RWPE2 (cell line): ENCODE measurements at regions not wholly inside any gene's neighbourhood (a gene's known extent, or its start where the extent isn't known, plus 50 kb on each side); places are given as distances from the start of the nearest gene placed in this dataset.

Source experiments
- ATAC-seq: fragments of 200-7000 bp; cut with Tn5 transposase; 3 replicates; pipeline ENCODE4 v1.9.1; 2021; ENCODE audit warnings: low read depth
- DNase-seq: peaks from one replicate; pipeline ENCODE4 v3.0.0-alpha.2; 2020; ENCODE audit warnings: low spot score
- H3K27ac ChIP-seq: fragments of 450-650 bp; 2 replicates; pipeline ENCODE4 v1.5.1; 2017; ENCODE audit warnings: mild to moderate bottlenecking; ENCODE audit not compliant: poor library complexity, severe bottlenecking
- H3K27me3 ChIP-seq: fragments of 250-450 bp; sonication (Bioruptor Pico); 2 replicates; pipeline ENCODE4 v1.5.1; 2021; ENCODE audit warnings: mild to moderate bottlenecking, moderate library complexity; ENCODE audit not compliant: insufficient read depth, poor library complexity, severe bottlenecking
- H3K36me3 ChIP-seq: fragments of 250-450 bp; sonication (Bioruptor Pico); 2 replicates; pipeline ENCODE4 v1.5.1; 2020; ENCODE audit warnings: low read depth, mild to moderate bottlenecking, moderate library complexity
- H3K4me1 ChIP-seq: fragments of 250-450 bp; sonication (Bioruptor Pico); 2 replicates; pipeline ENCODE4 v1.5.1; 2021; ENCODE audit warnings: mild to moderate bottlenecking, moderate library complexity; ENCODE audit not compliant: insufficient read depth, poor library complexity, severe bottlenecking
- H3K4me3 ChIP-seq: fragments of 250-450 bp; sonication (Bioruptor Pico); 2 replicates; pipeline ENCODE4 v1.5.1; 2021; ENCODE audit warnings: mild to moderate bottlenecking, moderate library complexity; ENCODE audit not compliant: severe bottlenecking
- H3K9me3 ChIP-seq: fragments of 250-450 bp; sonication (Bioruptor Pico); 2 replicates; pipeline ENCODE4 v1.5.1; 2021; ENCODE audit warnings: mild to moderate bottlenecking, moderate library complexity; ENCODE audit not compliant: severe bottlenecking
- CTCF ChIP-seq: fragments of 450-650 bp; IDR thresholded peaks from one replicate; pipeline ENCODE4 v1.5.1; 2017; ENCODE audit warnings: mild to moderate bottlenecking, moderate library complexity; ENCODE audit not compliant: poor library complexity, severe bottlenecking

GRCh38 chr3:104677932-104678331 is 688.8 kb upstream of the ALCAM start:
- Histone ChIP-seq H3K4me3 (no peak overlapping the region), H3K4me1 (no peaks in the 10 kb centered on the region), H3K9me3 (no peaks in the 10 kb centered on the region), H3K27ac (no peak overlapping the region), H3K36me3 (no peaks in the 10 kb centered on the region), H3K27me3 (no peaks in the 10 kb centered on the region)
- DNase-seq, result no peak
- no peak for ATAC-seq
- TF ChIP-seq CTCF, result no peak

- Histone ChIP-seq H3K4me3 (no peak overlapping the region), H3K27ac (no peak overlapping the region), H3K9me3 (no peaks in the 10 kb centered on the region), H3K36me3 (no peaks in the 10 kb centered on the region), H3K4me1 (no peaks in the 10 kb centered on the region), H3K27me3 (no peaks in the 10 kb centered on the region)
- TF ChIP-seq CTCF, result no peak
- ATAC-seq, result no peak
- DNase-seq, result no peak
Measured at GRCh38 chr3:104685492-104685891, 681.2 kb upstream of the ALCAM start.

GRCh38 chr3:104687362-104687761 is 679.3 kb upstream of the ALCAM start:
- Histone ChIP-seq H3K4me1 (no peaks in the 10 kb centered on the region), H3K36me3 (no peaks in the 10 kb centered on the region), H3K27me3 (no peaks in the 10 kb centered on the region), H3K27ac (no peak overlapping the region), H3K9me3 (no peaks in the 10 kb centered on the region), H3K4me3 (no peak overlapping the region)
- no peak for ATAC-seq
- no peak for DNase-seq
- TF ChIP-seq CTCF, result no peak

GRCh38 chr3:104696470-104696869 is 670.2 kb upstream of the ALCAM start:
- DNase-seq (no peak), ATAC-seq (no peak)

GRCh38 chr3:104711406-104711805 is 655.3 kb upstream of the ALCAM start:
- Histone ChIP-seq H3K27ac (no peak overlapping the region), H3K4me3 (no peak overlapping the region), H3K4me1 (no peaks in the 10 kb centered on the region), H3K9me3 (no peaks in the 10 kb centered on the region), H3K27me3 (no peaks in the 10 kb centered on the region), H3K36me3 (no peaks in the 10 kb centered on the region)
- DNase-seq (no peak), ATAC-seq (no peak)
- no peak for TF ChIP-seq CTCF

More at GRCh38 chr3:104696470-104696869, 670.2 kb upstream of the ALCAM start:
- Histone ChIP-seq H3K27me3 (no peaks in the 10 kb centered on the region), H3K27ac (no peak overlapping the region), H3K4me3 (no peak overlapping the region), H3K9me3 (no peaks in the 10 kb centered on the region), H3K36me3 (no peaks in the 10 kb centered on the region), H3K4me1 (no peaks in the 10 kb centered on the region)
- TF ChIP-seq CTCF, result no peak
